PFSK-1 (cell line): ENCODE measurements at regions not wholly inside any gene's neighbourhood (a gene's known extent, or its start where the extent isn't known, plus 50 kb on each side); places are given as distances from the start of the nearest gene placed in this dataset.

ENCODE experiments used
- FOXP2 ChIP-seq: optimal IDR thresholded peaks from 2 replicates; pipeline ENCODE3; 2011; ENCODE audit warnings: borderline replicate concordance, control low read depth, inconsistent platforms; ENCODE audit not compliant: insufficient read depth; ENCODE audit errors: extremely low read length, extremely low read depth
- POLR2AphosphoS5 ChIP-seq: IDR thresholded peaks from 2 replicates; pipeline ENCODE4 v1.6.1; 2012; ENCODE audit warnings: low read depth, mild to moderate bottlenecking, control low read depth, low read length, moderate library complexity
- REST ChIP-seq, 2 experiments: IDR thresholded peaks; 2 replicates each; pipeline versions ENCODE4 v1.6.1 to v1.8.0; 2011 to 2012; ENCODE audit warnings: low read depth in 2 of 2, low read length in 2 of 2, control low read depth in 1 of 2, inconsistent platforms in 1 of 2, mild to moderate bottlenecking in 1 of 2, moderate library complexity in 1 of 2; ENCODE audit not compliant: insufficient read depth in 1 of 2
- SIN3A ChIP-seq: IDR thresholded peaks from 2 replicates; pipeline ENCODE4 v1.6.1; 2012; ENCODE audit warnings: mild to moderate bottlenecking, low read length, moderate library complexity, borderline replicate concordance; ENCODE audit not compliant: insufficient read depth
- TAF1 ChIP-seq: IDR thresholded peaks from 2 replicates; pipeline ENCODE4 v1.6.1; 2012; ENCODE audit warnings: low read length, control low read depth, borderline replicate concordance; ENCODE audit not compliant: insufficient read depth

GRCh38 chr1:87568005-87568404 is 239.3 kb downstream of the LMO4 start:
- TF ChIP-seq SIN3A = no peak
- no peak for TF ChIP-seq POLR2AphosphoS5
- TF ChIP-seq FOXP2 = no peak
- TF ChIP-seq TAF1 = no peak
- TF ChIP-seq REST (IDR thresholded peaks at IDR 0.05; ENCODE audit: insufficient read depth in 1 of 2, low read depth in 2 of 2, low read length in 2 of 2) = no peak

- TF ChIP-seq POLR2AphosphoS5 (no peak), FOXP2 (no peak), SIN3A (no peak), REST (IDR thresholded peaks at IDR 0.05; ENCODE audit: insufficient read depth in 1 of 2, low read depth in 2 of 2, low read length in 2 of 2) (no peak), TAF1 (no peak)
These were observed 240.2 kb downstream of the LMO4 start for GRCh38 chr1:87568911-87569310.

- TF ChIP-seq SIN3A = no peak
- no peak for TF ChIP-seq REST (IDR thresholded peaks at IDR 0.05; ENCODE audit: insufficient read depth in 1 of 2, low read depth in 2 of 2, low read length in 2 of 2)
- no peak for TF ChIP-seq FOXP2
- no peak for TF ChIP-seq POLR2AphosphoS5
- TF ChIP-seq TAF1 = no peak
These were observed 243.3 kb downstream of the LMO4 start for GRCh38 chr1:87572008-87572407.

DNA sequence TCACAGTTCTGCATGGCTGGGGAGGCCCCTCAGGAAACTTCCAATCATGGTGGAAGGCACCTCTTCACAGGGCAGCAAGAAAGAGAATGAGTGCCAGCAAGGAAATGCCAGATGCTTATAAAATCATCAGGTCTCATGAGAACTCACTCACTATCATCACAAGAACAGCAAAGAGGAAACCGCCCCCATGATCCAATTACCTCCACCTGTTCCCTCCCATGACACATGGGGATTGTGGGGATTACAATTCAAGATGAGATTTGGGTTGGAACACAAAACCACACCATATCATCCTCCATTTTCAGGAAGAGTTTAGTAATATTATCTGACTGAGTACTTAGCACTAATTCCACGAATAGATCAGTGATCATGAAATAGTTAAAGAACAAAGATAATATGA is 244.2 kb downstream of the LMO4 start:
- TF ChIP-seq TAF1 (no peak), POLR2AphosphoS5 (no peak), SIN3A (no peak), FOXP2 (no peak), REST (IDR thresholded peaks at IDR 0.05; ENCODE audit: insufficient read depth in 1 of 2, low read depth in 2 of 2, low read length in 2 of 2) (no peak)

DNA sequence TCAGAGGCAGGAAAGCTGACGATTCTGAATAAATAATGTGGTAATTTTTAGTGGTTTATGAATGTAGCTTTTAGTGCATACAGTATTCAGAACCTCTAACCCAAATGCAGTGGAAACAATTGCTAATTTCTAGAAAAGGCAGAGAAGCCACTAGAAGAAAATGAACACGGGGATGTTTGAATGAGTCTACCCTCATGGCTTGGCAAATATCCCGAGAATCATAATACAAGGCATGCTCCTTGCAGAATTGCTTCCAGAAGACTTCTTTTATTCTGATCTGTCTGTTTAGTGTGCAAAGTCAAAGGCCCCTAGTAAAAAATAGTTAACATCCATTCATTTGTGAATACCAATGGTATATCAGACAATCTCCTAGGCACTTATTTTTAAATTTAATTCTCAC is 246.8 kb downstream of the LMO4 start:
- TF ChIP-seq SIN3A = no peak
- TF ChIP-seq TAF1 = no peak
- no peak for TF ChIP-seq FOXP2
- TF ChIP-seq POLR2AphosphoS5 = no peak
- no peak for TF ChIP-seq REST (IDR thresholded peaks at IDR 0.05; ENCODE audit: insufficient read depth in 1 of 2, low read depth in 2 of 2, low read length in 2 of 2)
